COLO829 (cell line): ENCODE measurements at regions not wholly inside any gene's neighbourhood (a gene's known extent, or its start where the extent isn't known, plus 50 kb on each side); places are given as distances from the start of the nearest gene placed in this dataset.
"Not testable (repeated sequence)": the region's sequence is repeated elsewhere in the genome, so short reads cannot be mapped to it uniquely, and the experiment has no call there.

Experiments used
- DNase-seq: peaks from one replicate; pipeline ENCODE4 v3.0.0; 2012; ENCODE audit warnings: low spot score

- DNase-seq, result no peak
These were observed 120.8 kb upstream of the CDCA7L start for GRCh38 chr7:22066522-22066921.

GRCh38 chr7:22064816-22065215 is 119.1 kb upstream of the CDCA7L start:
- no peak for DNase-seq

GRCh38 chr7:22061775-22062174 is 116.1 kb upstream of the CDCA7L start:
- no peak for DNase-seq

GRCh38 chr7:22060863-22061262 is 115.2 kb upstream of the CDCA7L start:
- no peak for DNase-seq

GRCh38 chr7:22060197-22060596 is 114.5 kb upstream of the CDCA7L start:
- no peak for DNase-seq

DNA sequence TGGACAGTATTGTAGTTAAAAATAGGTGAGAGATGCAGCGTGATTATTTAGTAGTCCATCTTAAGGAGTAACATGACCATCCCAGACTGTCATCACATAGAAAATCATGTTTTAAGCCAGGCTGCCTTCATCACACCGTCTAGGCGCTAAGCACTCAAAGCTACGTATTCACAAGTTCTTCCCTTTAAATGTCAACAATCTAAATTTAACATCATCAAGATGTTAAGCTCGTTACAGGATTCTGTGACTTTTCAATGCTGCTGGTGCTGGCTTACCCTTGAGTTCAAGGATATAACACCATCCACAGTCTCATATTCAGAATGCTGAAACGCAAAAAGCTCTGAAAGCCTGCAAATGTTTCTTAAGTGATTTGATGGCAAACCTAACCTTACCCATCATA is 109.5 kb upstream of the CDCA7L start:
- DNase-seq, result no peak

DNA sequence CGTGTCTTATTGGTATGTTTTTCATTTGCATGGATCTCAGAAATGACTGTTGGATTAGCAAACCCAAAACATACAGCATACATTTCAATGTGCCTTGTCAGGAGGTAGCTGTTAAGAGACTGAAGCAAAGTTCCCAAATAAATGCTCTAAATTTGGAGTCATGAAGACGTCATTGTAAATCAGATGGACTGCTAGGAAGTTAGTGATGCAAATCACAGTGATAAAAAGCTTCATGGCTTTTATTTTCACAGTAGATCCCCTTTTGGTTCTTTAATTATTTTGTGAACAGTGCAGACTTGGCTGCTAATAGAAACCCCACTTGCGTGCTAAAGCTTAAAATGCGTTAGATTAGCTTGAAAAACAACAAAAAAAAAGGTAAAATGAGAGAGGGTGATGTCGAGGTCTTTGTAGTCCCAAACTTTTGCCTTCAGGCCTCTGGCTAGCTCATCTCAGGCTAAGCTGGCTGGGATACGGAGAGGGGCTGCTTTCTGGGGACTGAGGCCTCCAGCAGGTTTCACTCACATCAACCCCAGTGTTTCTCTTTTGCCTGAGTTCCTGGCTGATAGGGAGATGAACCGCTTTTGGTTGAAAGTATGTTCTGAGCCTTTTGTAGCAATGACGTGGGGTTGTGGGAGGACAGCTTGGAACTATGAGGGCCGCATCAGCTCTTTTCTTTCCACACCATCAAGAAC is 107.1 kb upstream of the CDCA7L start:
- no peak for DNase-seq

GRCh38 chr7:22051886-22052673 is 106.4 kb upstream of the CDCA7L start:
- no peak for DNase-seq

GRCh38 chr7:22049766-22050500 is 104.2 kb upstream of the CDCA7L start:
- DNase-seq, result no peak

GRCh38 chr7:22043367-22043766 is 97.7 kb upstream of the CDCA7L start:
- no peak for DNase-seq

GRCh38 chr7:22040923-22041595 is 95.4 kb upstream of the CDCA7L start:
- DNase-seq, result no peak

GRCh38 chr7:22039670-22040069 is 94.0 kb upstream of the CDCA7L start:
- DNase-seq, result no peak

- DNase-seq, result not testable (repeated sequence)
These were observed 86.7 kb upstream of the CDCA7L start for GRCh38 chr7:22032356-22032755.

DNA sequence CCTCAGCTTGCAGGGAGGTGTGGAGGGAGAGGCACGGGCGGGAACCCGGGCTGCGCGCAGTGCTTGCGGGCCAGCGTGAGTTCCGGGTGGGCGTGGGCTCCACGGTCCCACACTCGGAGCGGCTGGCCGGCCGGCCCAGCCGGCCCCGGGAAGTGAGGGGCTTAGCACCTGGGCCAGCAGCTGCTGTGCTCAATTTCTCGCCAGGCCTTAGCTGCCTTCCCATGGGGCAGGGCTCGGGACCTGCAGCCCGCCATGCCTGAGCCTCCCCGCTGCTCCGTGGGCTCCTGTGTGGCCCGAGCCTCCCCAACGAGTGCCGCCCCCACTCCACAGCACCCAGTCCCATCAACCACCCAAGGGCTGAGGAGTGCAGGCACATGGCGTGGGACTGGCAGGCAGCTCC is 83.0 kb upstream of the CDCA7L start:
- DNase-seq, result not testable (repeated sequence)

DNA sequence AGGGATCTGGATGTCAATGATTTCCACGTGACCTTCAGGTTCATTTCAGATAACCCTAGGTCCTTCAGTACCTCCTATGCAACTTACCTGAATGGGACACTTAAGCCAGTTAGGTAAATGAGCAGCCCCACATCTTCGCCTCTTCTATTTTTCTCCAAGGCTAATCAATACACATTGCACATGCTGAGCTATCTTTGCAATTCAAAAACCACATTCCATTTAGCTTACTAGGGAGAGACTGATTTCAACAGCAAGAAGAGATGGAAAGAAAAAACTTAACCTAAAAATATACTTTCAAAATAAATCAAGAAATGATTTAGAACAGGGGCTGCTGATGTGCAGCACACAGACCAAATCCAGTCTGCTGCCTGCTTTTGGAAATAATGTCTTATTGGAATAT is 81.8 kb upstream of the CDCA7L start:
- no peak for DNase-seq

- DNase-seq, result no peak
These were observed 80.3 kb upstream of the CDCA7L start for GRCh38 chr7:22025983-22026382.

DNA sequence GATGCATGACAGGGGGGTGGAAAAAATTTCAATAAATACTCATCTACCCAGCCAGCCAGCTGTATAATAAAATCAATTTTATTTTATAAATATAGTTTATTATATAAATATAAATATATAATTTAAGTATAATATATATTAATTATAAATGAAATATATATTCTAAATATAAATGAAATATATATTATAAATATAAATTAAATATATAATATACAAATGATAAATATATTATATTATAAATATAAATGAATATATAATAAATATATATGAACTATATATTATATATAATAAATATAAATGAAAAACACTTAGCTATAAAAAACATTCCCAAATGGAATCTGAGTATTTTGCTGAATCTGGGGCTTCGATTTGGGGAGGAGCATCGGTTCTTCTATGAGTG is 79.4 kb upstream of the CDCA7L start:
- DNase-seq, result no peak

GRCh38 chr7:22019931-22020330 is 74.2 kb upstream of the CDCA7L start:
- DNase-seq, result no peak

- DNase-seq, result no peak
These were observed 70.8 kb upstream of the CDCA7L start for GRCh38 chr7:22016507-22016906.

GRCh38 chr7:22013711-22014110 is 68.0 kb upstream of the CDCA7L start:
- DNase-seq, result no peak

DNA sequence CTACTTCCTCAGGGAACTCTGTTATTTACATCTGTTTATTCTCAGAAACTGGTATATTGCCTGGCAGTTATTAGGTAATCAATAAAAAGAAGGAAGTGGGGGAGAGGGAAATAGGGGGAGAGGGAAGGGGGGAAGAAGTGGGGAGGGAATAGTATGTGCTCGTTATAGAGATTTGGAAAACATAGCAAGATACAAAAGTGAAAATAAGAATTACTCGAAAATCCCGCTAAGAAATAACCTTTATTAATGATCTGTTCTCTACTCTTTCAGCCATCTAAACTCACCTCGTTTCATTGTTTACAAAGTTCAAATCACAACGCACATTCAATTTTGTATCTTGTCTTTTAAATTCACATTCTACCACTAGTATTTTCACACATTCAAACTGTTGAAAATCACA is 63.0 kb upstream of the CDCA7L start:
- no peak for DNase-seq

DNA sequence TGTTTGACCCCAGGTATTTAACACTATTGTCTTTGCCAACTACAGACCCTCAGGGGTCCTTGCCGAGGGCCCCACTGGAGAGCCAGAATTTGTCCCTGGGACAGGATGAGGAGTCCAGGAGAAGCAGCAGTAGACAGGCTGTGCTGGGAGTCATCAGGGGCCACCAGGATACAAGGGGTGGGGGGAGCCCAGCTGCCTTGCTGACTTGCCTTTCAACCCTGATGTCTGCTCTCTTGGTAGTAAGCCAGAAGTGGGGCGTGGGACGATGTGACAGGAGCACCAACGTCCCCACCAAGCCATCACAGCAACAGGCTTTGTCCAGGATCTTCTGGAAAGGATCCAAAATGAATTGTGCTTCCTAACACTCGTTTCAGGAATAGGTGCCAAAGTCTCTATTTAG is 62.4 kb upstream of the CDCA7L start:
- DNase-seq, result no peak
